ENCODE measurements at regions not wholly inside any gene's neighbourhood (a gene's known extent, or its start where the extent isn't known, plus 50 kb on each side); places are given as distances from the start of the nearest gene placed in this dataset.

DNA sequence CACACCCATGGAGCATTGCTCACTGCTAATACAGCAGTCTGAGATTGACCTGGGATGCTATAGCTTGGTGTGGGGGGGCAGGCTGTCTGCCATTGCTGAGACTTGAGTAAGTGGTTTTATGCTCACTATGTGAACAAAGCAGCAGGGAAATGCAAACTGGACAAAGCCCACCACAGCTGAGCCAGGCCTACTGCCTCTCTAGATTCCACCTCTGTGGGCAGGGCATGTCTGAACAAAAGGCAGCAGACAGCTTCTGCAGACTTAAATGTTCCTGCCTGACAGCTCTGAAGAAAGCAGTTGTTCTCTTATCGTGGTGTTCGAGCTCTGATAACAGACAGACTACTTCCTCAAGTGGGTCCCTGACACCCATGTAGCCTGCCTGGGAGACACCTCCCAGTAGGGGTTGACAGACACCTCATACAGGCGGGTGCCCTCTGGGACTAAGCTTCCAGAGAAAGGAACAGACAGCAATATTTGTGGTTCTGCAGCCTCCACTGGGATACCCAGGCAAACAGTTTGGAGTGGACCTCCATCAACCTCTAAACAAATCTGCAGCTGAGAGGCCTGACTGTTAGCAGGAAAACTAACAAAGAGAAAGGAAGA lies 2204.8 kb downstream of the TP53TG3F start:
- FAIRE-seq (no peak), DNase-seq (ENCODE audit: low read depth, low spot score) (no peak)
- H3K27me3 ChIP-seq (ENCODE audit: control insufficient read depth, extremely low read depth, insufficient read depth, low read length): no peaks in the 10 kb centered on the region
- H4K20me1 ChIP-seq (ENCODE audit: control insufficient read depth, extremely low read depth, insufficient read depth, low read length): no peaks in the 10 kb centered on the region
- H3K27ac ChIP-seq (ENCODE audit: control insufficient read depth, insufficient read depth, low read length): no peak overlapping the region
- H3K4me2 ChIP-seq (ENCODE audit: control insufficient read depth, extremely low read depth, insufficient read depth, low read depth, low read length): no peak overlapping the region
- TF ChIP-seq EZH2 (IDR thresholded peaks at IDR 0.05; ENCODE audit: low read length): no peak
- TF ChIP-seq, protein P1, sequence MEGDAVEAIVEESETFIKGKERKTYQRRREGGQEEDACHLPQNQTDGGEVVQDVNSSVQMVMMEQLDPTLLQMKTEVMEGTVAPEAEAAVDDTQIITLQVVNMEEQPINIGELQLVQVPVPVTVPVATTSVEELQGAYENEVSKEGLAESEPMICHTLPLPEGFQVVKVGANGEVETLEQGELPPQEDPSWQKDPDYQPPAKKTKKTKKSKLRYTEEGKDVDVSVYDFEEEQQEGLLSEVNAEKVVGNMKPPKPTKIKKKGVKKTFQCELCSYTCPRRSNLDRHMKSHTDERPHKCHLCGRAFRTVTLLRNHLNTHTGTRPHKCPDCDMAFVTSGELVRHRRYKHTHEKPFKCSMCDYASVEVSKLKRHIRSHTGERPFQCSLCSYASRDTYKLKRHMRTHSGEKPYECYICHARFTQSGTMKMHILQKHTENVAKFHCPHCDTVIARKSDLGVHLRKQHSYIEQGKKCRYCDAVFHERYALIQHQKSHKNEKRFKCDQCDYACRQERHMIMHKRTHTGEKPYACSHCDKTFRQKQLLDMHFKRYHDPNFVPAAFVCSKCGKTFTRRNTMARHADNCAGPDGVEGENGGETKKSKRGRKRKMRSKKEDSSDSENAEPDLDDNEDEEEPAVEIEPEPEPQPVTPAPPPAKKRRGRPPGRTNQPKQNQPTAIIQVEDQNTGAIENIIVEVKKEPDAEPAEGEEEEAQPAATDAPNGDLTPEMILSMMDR (optimal IDR thresholded peaks at IDR 0.05 in 1 of 3, IDR thresholded peaks at IDR 0.05 in 1 of 3, conservative IDR thresholded peaks at IDR 0.05 in 1 of 3; ENCODE audit: extremely low read depth in 1 of 3, insufficient read depth in 2 of 3, low read length in 3 of 3): no peak
- H3K4me1 ChIP-seq (ENCODE audit: control insufficient read depth, extremely low read depth, insufficient read depth, low read length): no peaks in the 10 kb centered on the region
- H3K9me1 ChIP-seq (ENCODE audit: control insufficient read depth, extremely low read depth, insufficient read depth, low read length): no peaks in the 10 kb centered on the region
- H3K9ac ChIP-seq (ENCODE audit: control insufficient read depth, extremely low read depth, insufficient read depth, low read length): no peak overlapping the region
- H2AFZ ChIP-seq (ENCODE audit: control insufficient read depth, low read length): no peak overlapping the region
- H3K4me3 ChIP-seq (ENCODE audit: control insufficient read depth in 2 of 3, extremely low read depth in 1 of 3, insufficient read depth in 2 of 3, low read depth in 1 of 3, low read length in 3 of 3): no peak overlapping the region
- dilution Hi-C loops (cut with MboI; ENCODE audit: extremely low pct_ligation_motif_present, low sequenced_read_pairs): no loop called here
- no peaks in the 10 kb centered on the region for H3K9me3 ChIP-seq (ENCODE audit: control insufficient read depth, low read depth, low read length)
- no peaks in the 10 kb centered on the region for H3K79me2 ChIP-seq (ENCODE audit: control insufficient read depth, insufficient read depth, low read length)
- no peaks in the 10 kb centered on the region for H3K36me3 ChIP-seq (ENCODE audit: control insufficient read depth in 2 of 2, extremely low read depth in 1 of 2, insufficient read depth in 2 of 2, low read length in 2 of 2)

DNA sequence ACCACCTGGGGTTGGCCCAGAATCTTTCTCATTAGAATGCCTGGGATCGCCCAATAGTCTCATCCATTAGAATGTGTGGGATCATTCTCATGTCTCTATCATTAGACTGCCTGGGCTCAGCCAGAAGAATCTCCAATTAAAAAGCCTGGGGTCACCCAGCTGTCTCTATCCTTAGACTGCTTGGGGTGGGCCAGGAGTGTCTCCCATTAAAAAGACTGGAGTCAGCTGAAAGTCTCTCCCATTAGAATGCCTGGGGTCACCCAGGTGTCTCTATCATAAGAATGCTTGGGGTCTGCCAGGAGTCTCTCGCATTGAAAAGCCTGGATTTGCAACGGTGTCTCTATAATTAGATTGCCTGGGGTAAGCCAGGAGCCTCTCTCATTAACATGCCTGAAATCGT lies 2225.7 kb downstream of the TP53TG3F start:
- Histone ChIP-seq H3K9ac (ENCODE audit: control insufficient read depth, extremely low read depth, insufficient read depth, low read length) (no peak overlapping the region), H3K9me1 (ENCODE audit: control insufficient read depth, extremely low read depth, insufficient read depth, low read length) (no peaks in the 10 kb centered on the region), H3K27ac (ENCODE audit: control insufficient read depth, insufficient read depth, low read length) (no peak overlapping the region), H3K9me3 (ENCODE audit: control insufficient read depth, low read depth, low read length) (no peaks in the 10 kb centered on the region), H3K4me2 (ENCODE audit: control insufficient read depth, extremely low read depth, insufficient read depth, low read depth, low read length) (no peak overlapping the region), H2AFZ (ENCODE audit: control insufficient read depth, low read length) (no peak overlapping the region), H3K27me3 (ENCODE audit: control insufficient read depth, extremely low read depth, insufficient read depth, low read length) (no peaks in the 10 kb centered on the region), H4K20me1 (ENCODE audit: control insufficient read depth, extremely low read depth, insufficient read depth, low read length) (no peaks in the 10 kb centered on the region), H3K36me3 (ENCODE audit: control insufficient read depth in 2 of 2, extremely low read depth in 1 of 2, insufficient read depth in 2 of 2, low read length in 2 of 2) (no peaks in the 10 kb centered on the region), H3K79me2 (ENCODE audit: control insufficient read depth, insufficient read depth, low read length) (no peaks in the 10 kb centered on the region), H3K4me3 (ENCODE audit: control insufficient read depth in 2 of 3, extremely low read depth in 1 of 3, insufficient read depth in 2 of 3, low read depth in 1 of 3, low read length in 3 of 3) (no peak overlapping the region), H3K4me1 (ENCODE audit: control insufficient read depth, extremely low read depth, insufficient read depth, low read length) (no peaks in the 10 kb centered on the region)
- no peak for TF ChIP-seq EZH2 (IDR thresholded peaks at IDR 0.05; ENCODE audit: low read length)
- TF ChIP-seq, protein P1 (optimal IDR thresholded peaks at IDR 0.05 in 1 of 3, IDR thresholded peaks at IDR 0.05 in 1 of 3, conservative IDR thresholded peaks at IDR 0.05 in 1 of 3; ENCODE audit: extremely low read depth in 1 of 3, insufficient read depth in 2 of 3, low read length in 3 of 3): no peak
- dilution Hi-C loops (cut with MboI; ENCODE audit: extremely low pct_ligation_motif_present, low sequenced_read_pairs): no loop called here
- DNase-seq (ENCODE audit: low read depth, low spot score): no peak
- no peak for FAIRE-seq

Measured in keratinocyte (primary cell).